ENCODE measurements at regions not wholly inside any gene's neighbourhood (a gene's known extent, or its start where the extent isn't known, plus 50 kb on each side); places are given as distances from the start of the nearest gene placed in this dataset.
A peak's percentile ranks its signal among the peaks of the same experiment; 100 is the strongest.
"Not testable (repeated sequence)": the region's sequence is repeated elsewhere in the genome, so short reads cannot be mapped to it uniquely, and the experiment has no call there.

GRCh38 chr7:67470256-67470751, 473.7 kb downstream of the TYW1 start:
- DNase-seq (ENCODE audit: low spot score): peak; percentile 43

- DNase-seq (ENCODE audit: low spot score): no peak
Measured at GRCh38 chr7:67475293-67475692, 478.7 kb downstream of the TYW1 start.

- no peak for DNase-seq (ENCODE audit: low spot score)
Measured at GRCh38 chr7:67478066-67478465, 481.4 kb downstream of the TYW1 start.

- DNase-seq (ENCODE audit: low spot score): peak; percentile 61
Measured at GRCh38 chr7:67484244-67484751, 487.7 kb downstream of the TYW1 start.

- DNase-seq (ENCODE audit: low spot score): no peak
Measured at GRCh38 chr7:67486401-67486800, 489.8 kb downstream of the TYW1 start.

- DNase-seq (ENCODE audit: low spot score): no peak
Measured at GRCh38 chr7:67487316-67487715, 490.7 kb downstream of the TYW1 start.

GRCh38 chr7:67489881-67490280, 493.2 kb downstream of the TYW1 start:
- DNase-seq (ENCODE audit: low spot score): no peak

- DNase-seq (ENCODE audit: low spot score): no peak
Measured at GRCh38 chr7:67493366-67493765, 496.7 kb downstream of the TYW1 start.

- no peak for DNase-seq (ENCODE audit: low spot score)
Measured at GRCh38 chr7:67496589-67496988, 500.0 kb downstream of the TYW1 start.

GRCh38 chr7:67497914-67498313, 501.3 kb downstream of the TYW1 start:
- not testable (repeated sequence) for DNase-seq (ENCODE audit: low spot score)

- DNase-seq (ENCODE audit: low spot score): no peak
Measured at GRCh38 chr7:67502929-67503328, 506.3 kb downstream of the TYW1 start.

- DNase-seq (ENCODE audit: low spot score): no peak
Measured at GRCh38 chr7:67505449-67505848, 508.8 kb downstream of the TYW1 start.

- no peak for DNase-seq (ENCODE audit: low spot score)
Measured at GRCh38 chr7:67512481-67512880, 515.8 kb downstream of the TYW1 start.

GRCh38 chr7:67518580-67518979, 521.9 kb downstream of the TYW1 start:
- DNase-seq (ENCODE audit: low spot score): no peak

- no peak for DNase-seq (ENCODE audit: low spot score)
Measured at GRCh38 chr7:67519171-67519570, 522.5 kb downstream of the TYW1 start.

- DNase-seq (ENCODE audit: low spot score): no peak
Measured at GRCh38 chr7:67522504-67522903, 525.9 kb downstream of the TYW1 start.

- no peak for DNase-seq (ENCODE audit: low spot score)
Measured at GRCh38 chr7:67523713-67524112, 527.1 kb downstream of the TYW1 start.

GRCh38 chr7:67525588-67525987, 529.0 kb downstream of the TYW1 start:
- DNase-seq (ENCODE audit: low spot score): no peak

GRCh38 chr7:67535241-67535989, 538.8 kb downstream of the TYW1 start:
- no peak for DNase-seq (ENCODE audit: low spot score)

GRCh38 chr7:67542916-67543315, 546.3 kb downstream of the TYW1 start:
- no peak for DNase-seq (ENCODE audit: low spot score)

- DNase-seq (ENCODE audit: low spot score): no peak
Measured at GRCh38 chr7:67547183-67547907, 550.7 kb downstream of the TYW1 start.

GRCh38 chr7:67549126-67549525, 552.5 kb downstream of the TYW1 start:
- DNase-seq (ENCODE audit: low spot score): no peak

All from ureter (tissue), 1 donor.